ENCODE measurements at regions not wholly inside any gene's neighbourhood (a gene's known extent, or its start where the extent isn't known, plus 50 kb on each side); places are given as distances from the start of the nearest gene placed in this dataset.

- intact Hi-C loops (cut with DNase I), result no loop called here
- ATAC-seq (ENCODE audit: poor library complexity) (no peak), DNase-seq (no peak)
Measured at GRCh38 chr20:60750909-60751308, 501.2 kb upstream of the CDH4 start.

DNA sequence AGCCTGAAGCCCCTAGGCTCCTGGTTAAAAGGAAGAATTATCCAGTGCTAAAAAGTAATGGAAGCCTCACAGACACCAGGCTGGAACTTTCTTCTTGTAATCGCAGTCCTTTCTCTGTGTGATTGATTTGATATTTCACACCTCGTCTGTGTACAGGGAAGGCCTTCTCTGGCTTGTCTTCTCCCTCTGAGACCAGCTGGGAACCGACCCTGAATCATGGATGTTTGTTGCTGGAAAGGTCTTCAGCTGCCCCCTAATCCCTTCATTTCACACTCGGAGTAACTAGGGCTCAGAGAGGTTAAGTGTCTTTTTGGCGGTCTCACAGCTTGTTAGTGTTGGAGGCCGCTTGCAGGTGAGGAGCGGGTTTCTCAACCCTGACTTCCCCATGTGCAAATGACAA, 500.2 kb upstream of the CDH4 start:
- ATAC-seq (ENCODE audit: poor library complexity), result no peak
- intact Hi-C loops (cut with DNase I), result no loop called here
- no peak for DNase-seq

- DNase-seq (no peak), ATAC-seq (ENCODE audit: poor library complexity) (no peak)
- intact Hi-C loops (cut with DNase I), result no loop called here
Measured at GRCh38 chr20:60752741-60753420, 499.2 kb upstream of the CDH4 start.

DNA sequence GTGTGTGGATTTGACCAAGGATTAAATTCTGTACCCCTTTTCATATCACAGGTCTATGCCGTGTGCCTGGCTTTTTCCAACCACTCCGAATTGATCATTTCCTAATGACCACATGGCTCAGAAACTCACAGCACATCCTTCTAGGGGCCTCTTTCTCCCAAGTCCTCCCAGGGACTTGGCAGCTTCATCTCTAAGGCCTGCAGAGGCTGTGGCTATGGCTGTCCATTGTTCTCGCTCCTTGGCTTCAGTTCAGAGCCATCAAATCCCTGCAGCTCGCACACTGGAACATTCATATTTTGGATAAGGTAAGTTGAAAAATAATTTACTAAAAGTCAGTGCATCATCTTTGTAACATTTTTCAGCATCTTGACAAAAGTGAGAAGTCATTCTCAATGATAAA, 497.2 kb upstream of the CDH4 start:
- DNase-seq, result no peak
- no peak for ATAC-seq (ENCODE audit: poor library complexity)
- intact Hi-C loops (cut with DNase I), result no loop called here

DNA sequence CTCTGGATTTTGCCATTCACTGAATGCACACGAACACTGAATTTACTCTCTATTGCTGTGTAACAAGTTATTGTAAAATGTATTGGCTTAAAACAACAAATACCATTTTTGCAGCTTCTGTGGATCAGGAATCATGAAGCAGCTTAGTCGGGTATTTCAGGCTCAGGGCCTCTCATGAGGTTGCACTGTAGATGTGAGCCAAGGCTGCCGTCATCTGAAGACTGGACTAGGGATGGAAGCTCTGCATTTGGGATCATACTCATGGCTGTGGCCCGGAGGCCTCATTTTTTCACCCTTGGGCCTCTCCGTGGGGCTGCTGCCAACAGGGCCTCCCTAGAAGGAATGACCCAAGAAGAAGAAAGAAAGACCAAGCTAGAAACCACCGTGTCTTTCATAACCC, 492.4 kb upstream of the CDH4 start:
- intact Hi-C loops (cut with DNase I), result no loop called here
- no peak for DNase-seq
- no peak for ATAC-seq (ENCODE audit: poor library complexity)

DNA sequence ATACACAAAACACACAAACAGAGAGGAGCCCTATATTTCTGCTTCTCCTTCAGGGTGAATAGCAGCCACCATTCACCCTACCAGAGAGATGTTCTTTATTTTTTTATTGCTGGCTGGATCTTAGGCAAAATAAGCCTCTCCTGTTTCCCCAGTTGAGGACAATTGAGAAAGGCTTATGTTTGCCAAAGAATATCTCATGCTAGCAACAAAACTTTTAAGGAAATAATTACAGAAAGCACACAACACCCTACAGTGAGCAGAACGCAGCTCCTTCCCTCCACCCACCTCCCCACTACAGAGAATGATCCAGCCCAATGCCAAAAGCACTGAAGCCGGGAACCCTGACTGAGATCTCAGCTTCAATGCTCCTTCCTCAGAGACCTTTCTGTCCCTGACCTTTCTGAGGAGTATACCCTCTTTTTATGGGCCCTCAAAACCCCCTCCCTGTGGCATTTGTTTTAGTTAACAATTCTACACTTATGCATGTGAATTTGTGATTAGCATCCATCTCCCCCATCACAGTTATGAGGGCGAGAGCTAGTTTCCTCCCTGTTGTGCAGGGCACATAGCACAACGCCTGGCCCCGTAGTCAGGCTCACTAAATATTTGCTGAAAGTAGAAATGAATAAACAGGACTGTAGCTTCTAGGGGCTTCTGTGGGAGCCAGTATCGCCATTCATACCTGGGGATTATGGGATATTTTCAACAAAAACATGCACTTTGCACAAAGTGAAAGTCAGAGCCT, 491.6 kb upstream of the CDH4 start:
- ATAC-seq (ENCODE audit: poor library complexity) (no peak), DNase-seq (no peak)
- intact Hi-C loops (cut with DNase I), result no loop called here

DNA sequence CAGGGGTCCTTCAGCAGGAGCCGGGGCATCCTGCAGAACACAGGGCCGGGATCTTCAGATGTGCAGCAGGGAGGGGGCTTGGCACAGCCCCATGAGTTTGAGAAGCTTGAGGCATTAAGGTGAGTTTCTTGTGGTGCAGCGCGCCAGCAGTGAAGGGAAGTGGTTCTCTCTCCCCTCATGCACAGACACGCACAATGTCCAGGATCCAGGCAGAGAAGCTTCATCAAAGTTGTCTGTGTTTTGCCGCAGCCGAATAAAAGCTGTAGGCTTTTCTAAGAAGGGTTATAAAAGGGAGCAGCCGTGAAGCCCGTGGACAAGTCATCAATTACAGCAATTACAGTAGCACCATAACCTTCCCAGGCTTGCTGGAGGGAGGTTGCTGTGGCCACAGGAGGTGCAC, 491.0 kb upstream of the CDH4 start:
- no peak for ATAC-seq (ENCODE audit: poor library complexity)

GRCh38 chr20:60762386-60762785, 489.7 kb upstream of the CDH4 start:
- DNase-seq (no peak), ATAC-seq (ENCODE audit: poor library complexity) (no peak)
- intact Hi-C loops (cut with DNase I), result no loop called here

More for the DNA sequence above, 491.0 kb upstream of the CDH4 start:
- no peak for DNase-seq
- intact Hi-C loops (cut with DNase I), result no loop called here

- intact Hi-C loops (cut with DNase I), result no loop called here
- DNase-seq, result no peak
- no peak for ATAC-seq (ENCODE audit: poor library complexity)
Measured at GRCh38 chr20:60764328-60764727, 487.7 kb upstream of the CDH4 start.

DNA sequence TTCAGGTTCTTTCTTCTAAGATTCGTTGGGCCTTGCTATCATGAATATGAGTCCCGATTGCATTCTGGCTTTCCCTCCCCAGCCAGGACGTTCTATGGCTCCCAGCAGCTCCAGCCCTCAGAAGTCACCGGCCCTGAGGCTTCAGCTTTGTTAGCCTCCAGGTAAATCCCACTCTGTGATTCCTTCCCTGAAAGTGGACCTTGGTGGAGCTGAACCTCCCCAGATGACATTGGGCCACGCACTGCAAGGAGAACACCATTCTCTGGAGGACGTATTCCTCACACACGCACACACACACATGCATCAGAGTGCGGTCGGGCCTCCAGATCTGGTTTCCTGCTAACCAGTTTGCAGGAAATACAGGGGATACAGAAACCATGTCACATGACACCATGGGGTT, 487.3 kb upstream of the CDH4 start:
- DNase-seq (no peak), ATAC-seq (ENCODE audit: poor library complexity) (no peak)
- intact Hi-C loops (cut with DNase I), result no loop called here

DNA sequence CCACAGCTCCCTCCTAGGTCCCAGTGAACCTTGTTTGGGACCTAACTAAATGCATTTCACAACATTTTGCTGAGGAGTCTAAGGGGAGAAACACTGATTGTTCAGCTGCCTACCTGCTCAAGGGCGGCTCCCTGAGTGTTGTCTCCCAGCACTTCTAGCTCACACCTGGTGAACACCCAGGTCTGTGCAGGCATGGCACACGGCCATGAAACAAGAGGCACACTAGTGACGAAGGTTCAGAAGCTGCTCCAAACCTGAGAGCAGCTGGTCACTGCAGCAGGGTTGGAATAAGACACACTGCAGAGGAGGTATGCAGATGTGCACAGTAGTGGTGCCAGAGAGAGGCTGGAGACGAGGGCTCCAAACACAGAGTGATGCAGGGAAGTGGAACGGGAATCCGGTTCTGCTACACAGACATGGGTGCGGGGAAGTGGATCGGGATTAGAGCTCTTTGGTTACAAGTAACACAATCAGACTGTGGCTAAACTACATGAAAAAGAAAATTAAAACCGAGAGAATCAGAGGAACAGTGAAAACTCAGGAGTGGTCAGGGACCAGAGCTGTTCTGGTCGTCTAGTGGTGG, 486.1 kb upstream of the CDH4 start:
- intact Hi-C loops (cut with DNase I), result no loop called here
- DNase-seq (no peak), ATAC-seq (ENCODE audit: poor library complexity) (no peak)

DNA sequence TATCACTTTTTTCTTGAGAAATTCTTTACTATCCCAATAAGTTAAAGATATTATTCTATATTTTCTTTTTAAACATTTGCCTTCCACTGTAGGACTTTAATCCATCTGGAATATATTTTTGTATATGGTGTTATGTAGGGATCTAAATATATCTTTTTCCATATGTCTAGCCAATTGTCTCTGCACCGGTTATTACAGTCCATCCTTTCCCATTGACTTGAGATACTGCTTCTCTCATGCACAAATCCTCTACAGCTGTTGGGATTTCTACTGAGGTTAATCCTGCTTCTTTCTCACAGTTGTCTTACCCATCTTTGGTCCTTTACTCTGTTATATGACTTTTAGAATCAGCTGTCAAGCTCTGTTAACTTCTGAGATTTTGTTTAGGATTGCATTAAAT, 483.8 kb upstream of the CDH4 start:
- intact Hi-C loops (cut with DNase I), result no loop called here
- no peak for DNase-seq
- ATAC-seq (ENCODE audit: poor library complexity), result no peak

GRCh38 chr20:60780388-60781025, 471.6 kb upstream of the CDH4 start:
- no peak for DNase-seq
- intact Hi-C loops (cut with DNase I), result no loop called here
- no peak for ATAC-seq (ENCODE audit: poor library complexity)

DNA sequence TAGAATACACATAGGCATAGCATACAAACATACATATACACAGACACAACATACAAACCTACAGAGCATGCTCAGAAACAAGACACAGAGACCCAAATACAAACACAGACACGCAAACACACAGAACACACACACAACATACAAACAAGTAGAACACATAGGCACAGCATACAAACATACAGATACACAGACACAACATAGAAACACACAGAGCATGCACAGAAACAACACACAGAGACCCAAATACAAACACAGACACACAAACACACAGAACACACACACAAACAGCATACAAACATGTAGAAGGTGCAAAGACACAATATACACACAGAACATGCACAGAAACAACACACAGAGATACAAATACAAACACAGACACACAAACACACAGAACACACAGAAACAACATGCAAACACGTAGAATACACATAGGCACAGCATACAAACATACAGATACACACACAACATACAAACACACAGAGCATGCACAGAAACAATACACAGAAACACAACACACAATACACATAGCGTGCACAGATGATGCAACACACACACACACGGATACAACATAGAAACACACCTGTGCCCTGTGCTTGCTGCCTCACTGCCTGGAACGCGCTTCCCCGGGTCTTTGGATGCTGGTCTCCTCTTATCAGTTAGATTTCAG, 469.0 kb upstream of the CDH4 start:
- DNase-seq, result no peak
- ATAC-seq (ENCODE audit: poor library complexity), result no peak
- intact Hi-C loops (cut with DNase I), result no loop called here

DNA sequence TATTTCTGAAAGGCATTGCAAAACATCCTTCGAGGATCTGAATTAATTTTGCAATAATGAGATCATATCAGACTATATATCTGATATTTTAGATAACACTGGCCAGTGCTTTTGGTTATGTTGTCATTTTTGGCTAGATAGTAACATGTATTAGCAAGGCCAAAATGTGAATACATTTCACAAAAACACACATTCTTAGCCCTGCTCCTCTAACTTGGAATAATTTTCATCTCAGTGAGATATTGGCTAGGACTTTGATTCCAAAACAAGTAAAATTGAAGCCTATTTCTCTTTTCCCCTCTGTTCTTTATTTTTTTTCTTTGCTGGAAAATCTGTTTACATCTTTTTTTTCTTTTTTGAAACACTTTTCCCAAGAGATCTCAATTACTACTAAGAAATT, 466.8 kb upstream of the CDH4 start:
- intact Hi-C loops (cut with DNase I), result no loop called here
- DNase-seq (no peak), ATAC-seq (ENCODE audit: poor library complexity) (no peak)

DNA sequence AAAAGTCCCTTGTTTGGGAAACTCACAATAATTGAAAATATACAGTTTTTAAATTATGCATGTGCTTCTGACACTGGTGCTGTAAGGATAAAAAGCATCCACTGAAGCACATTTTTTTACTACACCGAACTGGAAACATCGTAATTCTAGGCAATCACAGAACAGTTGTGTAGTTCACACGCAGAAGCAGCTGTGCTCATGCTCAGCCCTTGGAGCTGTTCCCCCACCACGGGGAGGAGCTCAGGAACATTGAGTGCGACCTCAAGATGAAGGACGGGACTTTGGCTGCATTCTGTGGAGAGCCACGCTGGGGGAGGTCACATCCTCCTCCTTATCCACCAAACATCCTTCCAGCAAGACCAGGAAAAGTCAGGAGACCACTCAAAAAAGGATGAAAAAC, 466.3 kb upstream of the CDH4 start:
- no peak for DNase-seq
- intact Hi-C loops (cut with DNase I), result no loop called here
- ATAC-seq (ENCODE audit: poor library complexity), result peak; percentile 53

- intact Hi-C loops (cut with DNase I), result no loop called here
- no peak for ATAC-seq (ENCODE audit: poor library complexity)
- no peak for DNase-seq
Measured at GRCh38 chr20:60786686-60787217, 465.3 kb upstream of the CDH4 start.

DNA sequence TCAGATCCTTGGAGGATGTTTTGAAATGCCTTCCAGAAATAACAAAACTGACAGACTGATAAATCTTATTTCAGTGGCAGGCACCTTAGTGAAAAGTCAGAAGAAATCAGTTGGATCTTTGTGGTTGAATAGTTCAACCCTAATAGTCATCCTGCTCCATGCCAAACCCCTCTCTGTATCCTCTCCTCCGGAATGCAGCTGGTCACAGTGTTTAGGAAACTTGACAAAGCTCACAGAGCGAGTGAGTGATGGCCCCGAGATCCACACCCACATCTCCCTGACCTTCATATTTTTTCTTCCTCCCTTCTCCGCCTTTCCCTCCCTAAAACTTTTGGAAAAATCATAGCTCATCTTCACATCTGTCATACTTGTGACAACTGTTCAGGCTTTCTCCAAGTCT, 464.8 kb upstream of the CDH4 start:
- no peak for DNase-seq
- ATAC-seq (ENCODE audit: poor library complexity), result no peak
- intact Hi-C loops (cut with DNase I), result no loop called here

DNA sequence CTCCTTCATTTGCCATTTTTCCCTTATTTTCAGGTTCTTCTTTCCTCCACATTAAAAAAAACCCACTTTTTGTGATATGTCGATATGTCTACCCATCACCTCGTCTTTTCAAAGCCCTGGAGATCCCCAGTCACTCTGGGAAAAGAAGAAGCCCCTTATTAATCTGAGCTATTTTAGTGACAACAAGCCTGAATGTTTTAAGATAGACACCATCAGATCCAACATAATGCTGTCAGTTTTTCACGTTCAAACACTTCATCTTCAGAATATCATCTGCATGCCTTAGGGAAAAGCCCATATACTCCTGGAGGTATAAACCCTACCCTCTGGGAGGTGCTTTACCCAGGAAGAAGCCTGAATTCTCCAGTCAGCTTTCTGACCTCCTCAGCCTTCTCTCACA, 464.0 kb upstream of the CDH4 start:
- intact Hi-C loops (cut with DNase I), result no loop called here
- DNase-seq (no peak), ATAC-seq (ENCODE audit: poor library complexity) (no peak)

Data from Right ventricle myocardium superior (tissue), 1 donor.